Breast epithelium (tissue), 4 donors: ENCODE measurements at regions not wholly inside any gene's neighbourhood (a gene's known extent, or its start where the extent isn't known, plus 50 kb on each side); places are given as distances from the start of the nearest gene placed in this dataset.

Experiments
- DNase-seq, 2 donors: peaks; one replicate each; pipeline ENCODE4 v3.0.0-alpha.2; 2019; ENCODE audit warnings: low spot score in 2 of 2
- H3K27ac ChIP-seq, 2 donors: fragments of 200-600 bp; sonication (generic) in 1 of 2; one replicate each; pipeline ENCODE4 v1.5.1; 2016 to 2019; ENCODE audit warnings: mild to moderate bottlenecking in 1 of 2
- H3K27me3 ChIP-seq, 2 donors: fragments of 200-600 bp; sonication (generic) in 1 of 2; one replicate each; pipeline versions ENCODE4 v1.5.1 to v1.6.0; 2017 to 2019; ENCODE audit warnings: control low read depth in 1 of 2, mild to moderate bottlenecking in 1 of 2
- H3K36me3 ChIP-seq: fragments of 200-600 bp; one replicate; pipeline ENCODE4 v1.5.1; 2019
- H3K4me1 ChIP-seq, 2 donors: fragments of 200-600 bp; sonication (generic); one replicate each; pipeline ENCODE4 v1.5.1; 2016 to 2019; ENCODE audit warnings: control low read depth in 1 of 2
- H3K4me3 ChIP-seq, 3 donors: fragments of 200-600 bp; sonication (generic); 1 replicate in 2 of 3; 2 replicates in 1 of 3; pipeline ENCODE4 v1.5.1; 2016 to 2019; ENCODE audit warnings: mild to moderate bottlenecking in 3 of 3, moderate library complexity in 2 of 3
- H3K9me3 ChIP-seq, 2 donors: fragments of 200-600 bp; sonication (generic) in 1 of 2; one replicate each; pipeline ENCODE4 v1.5.1; 2016 to 2019; ENCODE audit warnings: control low read depth in 1 of 2
- CTCF ChIP-seq, 3 donors: fragments of 450-650 bp; IDR thresholded peaks; one replicate each; pipeline ENCODE4 v1.5.1; 2016 to 2017; ENCODE audit warnings: antibody characterized with exemption in 3 of 3, mild to moderate bottlenecking in 3 of 3, moderate library complexity in 3 of 3
- POLR2A ChIP-seq: fragments of 450-650 bp; IDR thresholded peaks from one replicate; pipeline ENCODE4 v1.6.1; 2016; ENCODE audit warnings: antibody characterized with exemption, mild to moderate bottlenecking, moderate library complexity
- POLR2AphosphoS5 ChIP-seq, 3 donors: sonication (generic); formaldehyde crosslinking; IDR thresholded peaks; one replicate each; pipeline ENCODE4 v1.6.1; 2017; ENCODE audit warnings: antibody characterized with exemption in 3 of 3
- intact Hi-C: fragments of 100-400 bp; cut with DNase I; formaldehyde crosslinking; loops from one replicate; pipeline ENCODE4 v1.15.1; 2023; ENCODE audit warnings: low total_unique reads

- Histone ChIP-seq H3K4me3 (no peak overlapping the region), H3K27ac (no peak overlapping the region), H3K27me3 (no peaks in the 10 kb centered on the region), H3K9me3 (no peaks in the 10 kb centered on the region), H3K36me3 (no peaks in the 10 kb centered on the region), H3K4me1 (no peaks in the 10 kb centered on the region)
- no peak for DNase-seq
- intact Hi-C loops = no loop called here
- TF ChIP-seq CTCF (IDR thresholded peaks at IDR 0.05) = no peak
- TF ChIP-seq POLR2AphosphoS5 (IDR thresholded peaks at IDR 0.05) = no peak
- TF ChIP-seq POLR2A = no peak
Observed at GRCh38 chr13:42373048-42373812, 101.3 kb downstream of the AKAP11 start.

GRCh38 chr13:42375663-42376062 is 103.7 kb downstream of the AKAP11 start:
- DNase-seq = no peak
- Histone ChIP-seq H3K9me3 (no peaks in the 10 kb centered on the region), H3K27ac (no peak overlapping the region), H3K36me3 (no peaks in the 10 kb centered on the region), H3K27me3 (no peaks in the 10 kb centered on the region), H3K4me3 (no peak overlapping the region), H3K4me1 (no peaks in the 10 kb centered on the region)
- TF ChIP-seq POLR2AphosphoS5 (IDR thresholded peaks at IDR 0.05) (no peak), POLR2A (no peak), CTCF (IDR thresholded peaks at IDR 0.05) (no peak)
- intact Hi-C loops = loop anchor here (5.0 kb wide), 2 partner anchors 123 to 1402 kb away; no protein-coding TSS in a partner anchor

GRCh38 chr13:42377640-42378382 is 105.9 kb downstream of the AKAP11 start:
- H3K4me3 ChIP-seq = no peak overlapping the region
- H3K9me3 ChIP-seq = no peaks in the 10 kb centered on the region
- no peaks in the 10 kb centered on the region for H3K27me3 ChIP-seq
- H3K36me3 ChIP-seq = no peaks in the 10 kb centered on the region
- H3K4me1 ChIP-seq = no peaks in the 10 kb centered on the region
- H3K27ac ChIP-seq = no peak overlapping the region
- intact Hi-C loops = loop anchor here (5.0 kb wide), 2 partner anchors 126 to 1399 kb away; no protein-coding TSS in a partner anchor
- no peak for DNase-seq
- TF ChIP-seq POLR2AphosphoS5 (IDR thresholded peaks at IDR 0.05) = no peak
- TF ChIP-seq CTCF (IDR thresholded peaks at IDR 0.05) = no peak

- no peak for DNase-seq
- H3K27ac ChIP-seq = no peak overlapping the region
- TF ChIP-seq POLR2A (no peak), CTCF (IDR thresholded peaks at IDR 0.05) (no peak), POLR2AphosphoS5 (IDR thresholded peaks at IDR 0.05) (no peak)
- no peaks in the 10 kb centered on the region for H3K9me3 ChIP-seq
- H3K4me3 ChIP-seq = no peak overlapping the region
- no peaks in the 10 kb centered on the region for H3K27me3 ChIP-seq
- H3K4me1 ChIP-seq = no peaks in the 10 kb centered on the region
- intact Hi-C loops = loop anchor here (5.0 kb wide), 2 partner anchors 126 to 1399 kb away; no protein-coding TSS in a partner anchor
- no peaks in the 10 kb centered on the region for H3K36me3 ChIP-seq
Observed at GRCh38 chr13:42378383-42378780, 106.4 kb downstream of the AKAP11 start.

GRCh38 chr13:42379241-42379640 is 107.3 kb downstream of the AKAP11 start:
- no peaks in the 10 kb centered on the region for H3K27me3 ChIP-seq
- no peak for TF ChIP-seq POLR2AphosphoS5 (IDR thresholded peaks at IDR 0.05)
- no peak for TF ChIP-seq CTCF (IDR thresholded peaks at IDR 0.05)
- TF ChIP-seq POLR2A = no peak
- intact Hi-C loops = loop anchor here (5.0 kb wide), 2 partner anchors 127 to 1398 kb away; no protein-coding TSS in a partner anchor
- no peak overlapping the region for H3K27ac ChIP-seq
- H3K36me3 ChIP-seq = no peaks in the 10 kb centered on the region
- H3K4me3 ChIP-seq = no peak overlapping the region
- no peaks in the 10 kb centered on the region for H3K9me3 ChIP-seq
- no peak for DNase-seq
- H3K4me1 ChIP-seq = no peaks in the 10 kb centered on the region
